Sigmoid colon (tissue), 3 donors: ENCODE measurements at regions not wholly inside any gene's neighbourhood (a gene's known extent, or its start where the extent isn't known, plus 50 kb on each side); places are given as distances from the start of the nearest gene placed in this dataset.

Source experiments
- POLR2A ChIP-seq, 2 donors: fragments of 450-650 bp; IDR thresholded peaks; one replicate each; pipeline ENCODE4 v1.6.1; 2016; ENCODE audit warnings: antibody characterized with exemption in 2 of 2, mild to moderate bottlenecking in 2 of 2, moderate library complexity in 2 of 2
- TF ChIP-seq, protein P1 (sequence below), 4 experiments: fragments of 450-650 bp in 3 of 4; fragments of 200-600 bp in 1 of 4; IDR thresholded peaks; one replicate each; pipeline ENCODE4 v1.5.1; 2016 to 2019; ENCODE audit warnings: antibody characterized with exemption in 4 of 4, mild to moderate bottlenecking in 3 of 4, moderate library complexity in 2 of 4

DNA sequence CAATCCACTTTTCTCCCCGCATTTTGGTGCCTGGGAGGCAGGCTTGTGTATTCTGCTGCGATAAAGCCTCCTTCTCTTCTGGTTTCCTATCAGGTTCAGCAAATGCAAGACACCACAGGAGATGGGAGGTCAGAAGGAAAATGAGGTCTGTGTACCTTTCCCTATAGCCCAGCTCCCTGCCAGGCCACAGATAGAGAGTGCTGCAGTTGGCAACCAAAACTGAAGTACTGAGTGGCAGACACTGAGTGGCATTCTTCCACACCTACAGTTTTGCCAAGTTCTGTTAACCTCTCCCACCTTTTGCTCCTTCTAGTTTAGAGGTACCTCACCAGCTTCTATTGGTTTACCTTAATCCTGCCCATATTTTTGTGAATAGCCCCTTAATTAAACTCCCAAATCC is 948.4 kb downstream of the SORCS1 start:
- TF ChIP-seq, protein P1, sequence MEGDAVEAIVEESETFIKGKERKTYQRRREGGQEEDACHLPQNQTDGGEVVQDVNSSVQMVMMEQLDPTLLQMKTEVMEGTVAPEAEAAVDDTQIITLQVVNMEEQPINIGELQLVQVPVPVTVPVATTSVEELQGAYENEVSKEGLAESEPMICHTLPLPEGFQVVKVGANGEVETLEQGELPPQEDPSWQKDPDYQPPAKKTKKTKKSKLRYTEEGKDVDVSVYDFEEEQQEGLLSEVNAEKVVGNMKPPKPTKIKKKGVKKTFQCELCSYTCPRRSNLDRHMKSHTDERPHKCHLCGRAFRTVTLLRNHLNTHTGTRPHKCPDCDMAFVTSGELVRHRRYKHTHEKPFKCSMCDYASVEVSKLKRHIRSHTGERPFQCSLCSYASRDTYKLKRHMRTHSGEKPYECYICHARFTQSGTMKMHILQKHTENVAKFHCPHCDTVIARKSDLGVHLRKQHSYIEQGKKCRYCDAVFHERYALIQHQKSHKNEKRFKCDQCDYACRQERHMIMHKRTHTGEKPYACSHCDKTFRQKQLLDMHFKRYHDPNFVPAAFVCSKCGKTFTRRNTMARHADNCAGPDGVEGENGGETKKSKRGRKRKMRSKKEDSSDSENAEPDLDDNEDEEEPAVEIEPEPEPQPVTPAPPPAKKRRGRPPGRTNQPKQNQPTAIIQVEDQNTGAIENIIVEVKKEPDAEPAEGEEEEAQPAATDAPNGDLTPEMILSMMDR (IDR thresholded peaks at IDR 0.05), result no peak
- no peak for TF ChIP-seq POLR2A (IDR thresholded peaks at IDR 0.05)
